CD14-positive monocyte (primary cell): ENCODE measurements at regions not wholly inside any gene's neighbourhood (a gene's known extent, or its start where the extent isn't known, plus 50 kb on each side); places are given as distances from the start of the nearest gene placed in this dataset.

ENCODE experiments used
- DNase-seq, 3 donors: peaks; one replicate each; pipeline ENCODE4 v3.0.0-alpha.2; 2011 to 2022
- H2AFZ ChIP-seq: 2 replicates; pipeline ENCODE4 v1.6.0; 2012; ENCODE audit warnings: mild to moderate bottlenecking, low read depth, low read length, inconsistent platforms; ENCODE audit not compliant: insufficient read depth, poor library complexity, severe bottlenecking
- H3K27ac ChIP-seq, 2 donors: 1 replicate in 1 of 2; 2 replicates in 1 of 2; pipeline ENCODE4 v1.5.1; 2012 to 2013; ENCODE audit warnings: low read length in 2 of 2, control low read depth in 1 of 2, inconsistent platforms in 1 of 2, low read depth in 1 of 2, mild to moderate bottlenecking in 1 of 2
- H3K27me3 ChIP-seq, 2 donors: one replicate each; pipeline versions ENCODE4 v1.6.0 to v1.6.1; 2011 to 2013; ENCODE audit warnings: low read length in 2 of 2; ENCODE audit not compliant: control insufficient read depth in 2 of 2, insufficient read depth in 2 of 2
- H3K36me3 ChIP-seq, 2 donors: replicated peaks in 1 of 2; 1 replicate in 1 of 2; 2 replicates in 1 of 2; pipeline versions ENCODE4 v1.5.1 to v1.6.1; 2012 to 2013; ENCODE audit warnings: low read length in 2 of 2, control low read depth in 1 of 2, inconsistent platforms in 1 of 2, mild to moderate bottlenecking in 1 of 2; ENCODE audit not compliant: insufficient read depth in 2 of 2, control insufficient read depth in 1 of 2
- H3K4me1 ChIP-seq, 2 donors: 1 replicate in 1 of 2; 2 replicates in 1 of 2; pipeline versions ENCODE4 v1.5.1 to v1.6.1; 2012 to 2013; ENCODE audit warnings: low read length in 2 of 2, control low read depth in 1 of 2, inconsistent platforms in 1 of 2, mild to moderate bottlenecking in 1 of 2, moderate library complexity in 1 of 2; ENCODE audit not compliant: insufficient read depth in 2 of 2, control insufficient read depth in 1 of 2
- H3K4me2 ChIP-seq: replicated peaks from 2 replicates; pipeline ENCODE3; 2012; ENCODE audit warnings: low read length, moderate library complexity, mild to moderate bottlenecking; ENCODE audit not compliant: poor library complexity, severe bottlenecking; ENCODE audit errors: extremely low read depth
- H3K4me3 ChIP-seq, 3 experiments: fragments of 200-600 bp in 1 of 3; sonication (generic) in 1 of 3; replicated peaks in 1 of 3; 1 replicate in 2 of 3; 2 replicates in 1 of 3; pipeline ENCODE4 v1.5.1; 2011 to 2013; ENCODE audit warnings: low read length in 3 of 3, mild to moderate bottlenecking in 3 of 3, control low read depth in 2 of 3, low read depth in 2 of 3, inconsistent platforms in 1 of 3, moderate library complexity in 1 of 3
- H3K79me2 ChIP-seq: 2 replicates; pipeline ENCODE4 v1.6.0; 2012; ENCODE audit warnings: mild to moderate bottlenecking, control low read depth, inconsistent platforms, low read length, moderate library complexity; ENCODE audit not compliant: insufficient read depth
- H3K9ac ChIP-seq: 2 replicates; pipeline ENCODE4 v1.6.0; 2017; ENCODE audit warnings: low read length, mild to moderate bottlenecking; ENCODE audit not compliant: insufficient read depth, poor library complexity, severe bottlenecking
- H3K9me3 ChIP-seq, 2 donors: replicated peaks in 1 of 2; 1 replicate in 1 of 2; 2 replicates in 1 of 2; pipeline versions ENCODE4 v1.5.1 to v1.6.1; 2012 to 2013; ENCODE audit warnings: low read length in 2 of 2, control low read depth in 1 of 2; ENCODE audit not compliant: control insufficient read depth in 1 of 2, insufficient read depth in 1 of 2
- H4K20me1 ChIP-seq: 2 replicates; pipeline ENCODE4 v1.6.0; 2012; ENCODE audit warnings: mild to moderate bottlenecking, low read length, control low read depth, moderate library complexity; ENCODE audit not compliant: insufficient read depth
- H3K27ac Mint-ChIP-seq, 7 donors: one replicate each; pipeline ENCODE4 v1.8.0; 2020; ENCODE audit warnings: mild to moderate bottlenecking in 7 of 7, mixed read lengths in 7 of 7, moderate library complexity in 6 of 7, inconsistent platforms in 2 of 7
- H3K27me3 Mint-ChIP-seq, 3 donors: one replicate each; pipeline ENCODE4 v1.8.0; 2021 to 2022; ENCODE audit warnings: low read depth in 3 of 3, mild to moderate bottlenecking in 3 of 3, mixed read lengths in 3 of 3, moderate library complexity in 3 of 3, inconsistent platforms in 1 of 3
- H3K36me3 Mint-ChIP-seq, 2 donors: one replicate each; pipeline ENCODE4 v1.8.0; 2020; ENCODE audit warnings: mixed read lengths in 2 of 2, inconsistent platforms in 1 of 2, mild to moderate bottlenecking in 1 of 2
- H3K4me1 Mint-ChIP-seq: one replicate; pipeline ENCODE4 v1.8.0; 2020; ENCODE audit warnings: mild to moderate bottlenecking, mixed read lengths
- H3K4me3 Mint-ChIP-seq, 2 donors: one replicate each; pipeline ENCODE4 v1.8.0; 2020; ENCODE audit warnings: mild to moderate bottlenecking in 2 of 2, mixed read lengths in 2 of 2, moderate library complexity in 1 of 2
- H3K9me3 Mint-ChIP-seq, 7 donors: one replicate each; pipeline ENCODE4 v1.8.0; 2020 to 2022; ENCODE audit warnings: mixed read lengths in 7 of 7, mild to moderate bottlenecking in 6 of 7, moderate library complexity in 6 of 7, inconsistent platforms in 2 of 7
- WGBS: methylation state at CpG from one replicate; pipeline ENCODE4 v1.1.5; 2013; ENCODE audit warnings: missing lambda C conversion rate; ENCODE audit not compliant: insufficient coverage; 5-methylcytosine and 5-hydroxymethylcytosine counted together
- intact Hi-C, 2 donors: fragments of 100-400 bp; cut with micrococcal nuclease; formaldehyde crosslinking; loops; one replicate each; pipeline versions ENCODE4 v1.15.0 to v1.15.1; 2023
- TF ChIP-seq, protein P1 (sequence below): fragments of 200-600 bp; IDR thresholded peaks from one replicate; pipeline ENCODE4 v1.8.0; 2022; ENCODE audit warnings: antibody characterized with exemption, mild to moderate bottlenecking

DNA sequence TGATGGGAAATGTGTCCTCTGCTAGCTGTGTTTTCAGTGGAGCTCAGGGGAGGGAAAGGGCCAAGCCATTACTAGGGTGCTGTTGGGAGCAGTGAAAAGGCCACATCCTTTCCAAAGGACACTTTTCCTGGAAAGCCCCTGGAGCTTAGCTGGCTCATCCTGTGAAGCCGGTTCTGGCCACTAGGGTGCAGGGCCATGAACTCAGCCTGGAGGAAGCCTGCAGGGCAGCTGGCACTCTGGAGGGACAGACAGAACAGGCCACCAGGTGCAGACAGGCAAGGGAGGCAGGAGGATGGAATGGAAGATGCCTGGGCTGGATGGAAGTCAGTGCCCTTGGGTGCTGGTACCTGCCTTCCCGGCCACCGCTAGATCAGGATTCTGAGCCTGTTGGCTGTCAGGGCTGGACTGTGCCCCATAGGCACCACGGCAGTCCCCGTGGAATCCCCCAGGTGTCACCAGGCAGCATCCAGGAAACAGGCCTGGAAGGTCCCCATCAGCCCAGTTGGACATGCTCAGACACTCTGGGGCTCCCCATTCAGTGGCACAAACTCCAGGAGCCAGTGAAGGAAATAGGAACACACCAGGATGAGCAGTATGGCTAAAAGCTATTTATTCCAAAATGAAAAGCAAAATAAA is 76.2 kb upstream of the C2CD4B start:
- no peaks in the 10 kb centered on the region for H4K20me1 ChIP-seq
- no peaks in the 10 kb centered on the region for H3K79me2 ChIP-seq
- H3K9me3 ChIP-seq, result peaks cover 0 to 6% of the 10 kb centered on the region in 2 donors
- no peak overlapping the region for H3K4me2 ChIP-seq
- TF ChIP-seq, protein P1, sequence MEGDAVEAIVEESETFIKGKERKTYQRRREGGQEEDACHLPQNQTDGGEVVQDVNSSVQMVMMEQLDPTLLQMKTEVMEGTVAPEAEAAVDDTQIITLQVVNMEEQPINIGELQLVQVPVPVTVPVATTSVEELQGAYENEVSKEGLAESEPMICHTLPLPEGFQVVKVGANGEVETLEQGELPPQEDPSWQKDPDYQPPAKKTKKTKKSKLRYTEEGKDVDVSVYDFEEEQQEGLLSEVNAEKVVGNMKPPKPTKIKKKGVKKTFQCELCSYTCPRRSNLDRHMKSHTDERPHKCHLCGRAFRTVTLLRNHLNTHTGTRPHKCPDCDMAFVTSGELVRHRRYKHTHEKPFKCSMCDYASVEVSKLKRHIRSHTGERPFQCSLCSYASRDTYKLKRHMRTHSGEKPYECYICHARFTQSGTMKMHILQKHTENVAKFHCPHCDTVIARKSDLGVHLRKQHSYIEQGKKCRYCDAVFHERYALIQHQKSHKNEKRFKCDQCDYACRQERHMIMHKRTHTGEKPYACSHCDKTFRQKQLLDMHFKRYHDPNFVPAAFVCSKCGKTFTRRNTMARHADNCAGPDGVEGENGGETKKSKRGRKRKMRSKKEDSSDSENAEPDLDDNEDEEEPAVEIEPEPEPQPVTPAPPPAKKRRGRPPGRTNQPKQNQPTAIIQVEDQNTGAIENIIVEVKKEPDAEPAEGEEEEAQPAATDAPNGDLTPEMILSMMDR, result no peak
- H3K27ac ChIP-seq, result no peak overlapping the region
- WGBS, result 84% methylated on average over 5 of the region's 5 CpGs
- Mint-ChIP-seq H3K4me3 (no peak overlapping the region), H3K36me3 (no peaks in the 10 kb centered on the region), H3K27ac (no peak overlapping the region), H3K27me3 (peaks cover 0 to 2% (median 1%) of the 10 kb centered on the region in 3 donors), H3K4me1 (no peaks in the 10 kb centered on the region), H3K9me3 (peaks cover 0 to 6% (median 3%) of the 10 kb centered on the region in 7 donors)
- no peak overlapping the region for H2AFZ ChIP-seq
- no peaks in the 10 kb centered on the region for H3K27me3 ChIP-seq
- no peaks in the 10 kb centered on the region for H3K36me3 ChIP-seq
- intact Hi-C loops, result no loop called here
- H3K4me1 ChIP-seq, result no peaks in the 10 kb centered on the region
- DNase-seq, result no peak
- H3K4me3 ChIP-seq, result no peak overlapping the region
- H3K9ac ChIP-seq, result no peak overlapping the region

DNA sequence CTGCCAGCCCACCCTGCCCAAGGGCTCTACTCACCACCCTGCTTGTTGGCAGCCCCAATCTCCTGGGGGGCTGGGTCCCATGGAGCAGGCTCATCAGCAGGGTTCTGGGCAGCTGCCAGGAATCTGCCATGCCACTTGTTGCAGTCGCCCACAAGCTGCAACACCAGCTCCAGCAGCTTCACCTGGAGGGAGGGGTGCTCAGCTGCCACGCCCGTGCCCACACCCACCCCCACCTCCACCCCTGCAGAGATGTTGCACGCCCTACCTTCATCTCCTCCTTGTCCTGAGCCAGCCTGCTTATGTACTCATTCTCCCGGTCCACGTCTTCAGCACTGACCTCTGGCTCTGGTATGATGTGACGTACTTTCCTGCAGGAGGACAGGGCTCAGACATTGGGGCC is 77.9 kb upstream of the C2CD4B start:
- no peak overlapping the region for H3K4me3 ChIP-seq
- Mint-ChIP-seq H3K27me3 (peaks cover 0 to 4% (median 1%) of the 10 kb centered on the region in 3 donors), H3K4me3 (no peak overlapping the region), H3K27ac (no peak overlapping the region), H3K36me3 (no peaks in the 10 kb centered on the region), H3K9me3 (peaks cover 0 to 6% (median 2%) of the 10 kb centered on the region in 7 donors), H3K4me1 (no peaks in the 10 kb centered on the region)
- H3K36me3 ChIP-seq, result no peaks in the 10 kb centered on the region
- H3K9me3 ChIP-seq, result peaks cover 0 to 3% of the 10 kb centered on the region in 2 donors
- H3K27me3 ChIP-seq, result no peaks in the 10 kb centered on the region
- intact Hi-C loops, result no loop called here
- no peak overlapping the region for H3K9ac ChIP-seq
- no peak overlapping the region for H3K4me2 ChIP-seq
- DNase-seq, result no peak
- H3K4me1 ChIP-seq, result no peaks in the 10 kb centered on the region
- WGBS, result 71% methylated on average over 4 of the region's 7 CpGs
- H4K20me1 ChIP-seq, result no peaks in the 10 kb centered on the region
- H3K79me2 ChIP-seq, result no peaks in the 10 kb centered on the region
- no peak overlapping the region for H2AFZ ChIP-seq
- TF ChIP-seq, protein P1, result no peak
- H3K27ac ChIP-seq, result no peak overlapping the region
